ENCODE measurements at regions not wholly inside any gene's neighbourhood (a gene's known extent, or its start where the extent isn't known, plus 50 kb on each side); places are given as distances from the start of the nearest gene placed in this dataset.

DNA sequence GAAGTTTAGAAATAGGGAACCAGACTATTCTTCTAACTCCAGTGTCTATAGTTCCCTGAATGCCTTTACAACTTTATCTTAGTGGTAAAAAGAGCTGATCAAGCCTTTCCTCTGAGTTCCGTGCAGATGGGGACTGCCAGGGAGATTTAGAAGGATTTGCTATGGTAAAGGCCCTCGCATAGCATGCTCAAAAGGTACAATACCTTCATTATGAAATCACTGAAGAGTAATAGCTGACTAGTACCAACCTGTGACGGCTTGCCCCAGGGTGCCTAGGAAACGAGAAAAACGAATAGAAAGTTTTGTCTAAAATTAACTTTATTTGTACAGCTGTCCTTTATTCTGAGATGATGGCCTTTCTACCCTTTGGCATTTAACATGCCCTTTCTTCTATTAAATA lies 150.1 kb upstream of the ARHGAP42 start:
- TF ChIP-seq, protein P1, sequence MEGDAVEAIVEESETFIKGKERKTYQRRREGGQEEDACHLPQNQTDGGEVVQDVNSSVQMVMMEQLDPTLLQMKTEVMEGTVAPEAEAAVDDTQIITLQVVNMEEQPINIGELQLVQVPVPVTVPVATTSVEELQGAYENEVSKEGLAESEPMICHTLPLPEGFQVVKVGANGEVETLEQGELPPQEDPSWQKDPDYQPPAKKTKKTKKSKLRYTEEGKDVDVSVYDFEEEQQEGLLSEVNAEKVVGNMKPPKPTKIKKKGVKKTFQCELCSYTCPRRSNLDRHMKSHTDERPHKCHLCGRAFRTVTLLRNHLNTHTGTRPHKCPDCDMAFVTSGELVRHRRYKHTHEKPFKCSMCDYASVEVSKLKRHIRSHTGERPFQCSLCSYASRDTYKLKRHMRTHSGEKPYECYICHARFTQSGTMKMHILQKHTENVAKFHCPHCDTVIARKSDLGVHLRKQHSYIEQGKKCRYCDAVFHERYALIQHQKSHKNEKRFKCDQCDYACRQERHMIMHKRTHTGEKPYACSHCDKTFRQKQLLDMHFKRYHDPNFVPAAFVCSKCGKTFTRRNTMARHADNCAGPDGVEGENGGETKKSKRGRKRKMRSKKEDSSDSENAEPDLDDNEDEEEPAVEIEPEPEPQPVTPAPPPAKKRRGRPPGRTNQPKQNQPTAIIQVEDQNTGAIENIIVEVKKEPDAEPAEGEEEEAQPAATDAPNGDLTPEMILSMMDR (conservative IDR thresholded peaks at IDR 0.05 in 1 of 2, IDR thresholded peaks at IDR 0.05 in 1 of 2; ENCODE audit: low read depth in 1 of 2, low read length in 2 of 2) = no peak
- no peak for TF ChIP-seq EZH2 (IDR thresholded peaks at IDR 0.05; ENCODE audit: low read length, missing control alignments)
